ENCODE measurements at regions not wholly inside any gene's neighbourhood (a gene's known extent, or its start where the extent isn't known, plus 50 kb on each side); places are given as distances from the start of the nearest gene placed in this dataset.
"Not testable (repeated sequence)": the region's sequence is repeated elsewhere in the genome, so short reads cannot be mapped to it uniquely, and the experiment has no call there.

GRCh38 chr1:143718524-143718923, 253.3 kb downstream of the FAM72C start:
- Histone ChIP-seq H3K27ac (ENCODE audit: insufficient read depth in 1 of 2, low read depth in 1 of 2, low read length in 2 of 2, poor library complexity in 1 of 2, severe bottlenecking in 2 of 2) (no peak overlapping the region), H3K36me3 (ENCODE audit: control insufficient read depth in 4 of 4, insufficient read depth in 4 of 4, low read length in 3 of 4) (no peaks in the 10 kb centered on the region), H3K4me3 (ENCODE audit: control insufficient read depth in 1 of 7, extremely low read depth in 1 of 7, insufficient read depth in 4 of 7, low read depth in 2 of 7, low read length in 6 of 7) (no peak overlapping the region), H3K9me3 (ENCODE audit: control extremely low read depth in 1 of 5, control insufficient read depth in 4 of 5, insufficient read depth in 2 of 5, low read depth in 1 of 5, low read length in 4 of 5) (peaks cover 0 to 6% (median 0%) of the 10 kb centered on the region in 5 experiments), H3K4me1 (ENCODE audit: control extremely low read depth in 1 of 4, control insufficient read depth in 4 of 4, insufficient read depth in 4 of 4, low read length in 3 of 4) (peaks cover 0 to 8% (median 3%) of the 10 kb centered on the region in 4 experiments), H3K27me3 (replicated peaks in 2 of 5; ENCODE audit: control insufficient read depth in 4 of 5, insufficient read depth in 5 of 5, low read length in 4 of 5) (peaks cover 0 to 49% (median 6%) of the 10 kb centered on the region in 5 experiments)
- CTCF ChIA-PET, result no interaction called here
- no peak for DNase-seq
- WGBS (ENCODE audit: insufficient coverage), result no CpG with 5 or more reads among the region's 2 CpGs
- POLR2A ChIA-PET, result no interaction called here

- Histone ChIP-seq H3K4me1 (ENCODE audit: control extremely low read depth in 1 of 4, control insufficient read depth in 4 of 4, insufficient read depth in 4 of 4, low read length in 3 of 4) (peaks cover 0 to 8% (median 3%) of the 10 kb centered on the region in 4 experiments), H3K36me3 (ENCODE audit: control insufficient read depth in 4 of 4, insufficient read depth in 4 of 4, low read length in 3 of 4) (no peaks in the 10 kb centered on the region), H3K27ac (ENCODE audit: insufficient read depth in 1 of 2, low read depth in 1 of 2, low read length in 2 of 2, poor library complexity in 1 of 2, severe bottlenecking in 2 of 2) (no peak overlapping the region), H3K4me3 (ENCODE audit: control insufficient read depth in 1 of 7, extremely low read depth in 1 of 7, insufficient read depth in 4 of 7, low read depth in 2 of 7, low read length in 6 of 7) (no peak overlapping the region), H3K9me3 (ENCODE audit: control extremely low read depth in 1 of 5, control insufficient read depth in 4 of 5, insufficient read depth in 2 of 5, low read depth in 1 of 5, low read length in 4 of 5) (peaks cover 0 to 6% (median 0%) of the 10 kb centered on the region in 5 experiments), H3K27me3 (replicated peaks in 2 of 5; ENCODE audit: control insufficient read depth in 4 of 5, insufficient read depth in 5 of 5, low read length in 4 of 5) (peaks cover 0 to 49% (median 6%) of the 10 kb centered on the region in 5 experiments)
- DNase-seq, result no peak
- CTCF ChIA-PET, result no interaction called here
- POLR2A ChIA-PET, result no interaction called here
- WGBS (ENCODE audit: insufficient coverage), result 67% methylated on average over 3 of the region's 16 CpGs
These were observed 253.8 kb downstream of the FAM72C start for GRCh38 chr1:143718021-143718420.

- Histone ChIP-seq H3K27me3 (replicated peaks in 2 of 5; ENCODE audit: control insufficient read depth in 4 of 5, insufficient read depth in 5 of 5, low read length in 4 of 5) (peaks cover 0 to 49% (median 6%) of the 10 kb centered on the region in 5 experiments), H3K36me3 (ENCODE audit: control insufficient read depth in 4 of 4, insufficient read depth in 4 of 4, low read length in 3 of 4) (no peaks in the 10 kb centered on the region), H3K9me3 (ENCODE audit: control extremely low read depth in 1 of 5, control insufficient read depth in 4 of 5, insufficient read depth in 2 of 5, low read depth in 1 of 5, low read length in 4 of 5) (peaks cover 0 to 6% (median 0%) of the 10 kb centered on the region in 5 experiments), H3K27ac (ENCODE audit: insufficient read depth in 1 of 2, low read depth in 1 of 2, low read length in 2 of 2, poor library complexity in 1 of 2, severe bottlenecking in 2 of 2) (no peak overlapping the region), H3K4me3 (ENCODE audit: control insufficient read depth in 1 of 7, extremely low read depth in 1 of 7, insufficient read depth in 4 of 7, low read depth in 2 of 7, low read length in 6 of 7) (no peak overlapping the region), H3K4me1 (ENCODE audit: control extremely low read depth in 1 of 4, control insufficient read depth in 4 of 4, insufficient read depth in 4 of 4, low read length in 3 of 4) (peaks cover 0 to 8% (median 3%) of the 10 kb centered on the region in 4 experiments)
- ChIA-PET POLR2A (no interaction called here), CTCF (no interaction called here)
- WGBS (ENCODE audit: insufficient coverage), result 34% methylated on average over 5 of the region's 21 CpGs
- no peak for DNase-seq
These were observed 254.4 kb downstream of the FAM72C start for GRCh38 chr1:143717434-143717833.

GRCh38 chr1:143714913-143715312, 256.9 kb downstream of the FAM72C start:
- H3K4me1 ChIP-seq (ENCODE audit: control extremely low read depth in 1 of 4, control insufficient read depth in 4 of 4, insufficient read depth in 4 of 4, low read length in 3 of 4); H3K36me3 ChIP-seq (ENCODE audit: control insufficient read depth in 4 of 4, insufficient read depth in 4 of 4, low read length in 3 of 4); POLR2A ChIA-PET; H3K27ac ChIP-seq (ENCODE audit: insufficient read depth in 1 of 2, low read depth in 1 of 2, low read length in 2 of 2, poor library complexity in 1 of 2, severe bottlenecking in 2 of 2); H3K4me3 ChIP-seq (ENCODE audit: control insufficient read depth in 1 of 7, extremely low read depth in 1 of 7, insufficient read depth in 4 of 7, low read depth in 2 of 7, low read length in 6 of 7); H3K9me3 ChIP-seq (ENCODE audit: control extremely low read depth in 1 of 5, control insufficient read depth in 4 of 5, insufficient read depth in 2 of 5, low read depth in 1 of 5, low read length in 4 of 5); DNase-seq; CTCF ChIA-PET: not testable (repeated sequence)
- no CpG with 5 or more reads among the region's 4 CpGs for WGBS (ENCODE audit: insufficient coverage)
- H3K27me3 ChIP-seq (replicated peaks in 2 of 5; ENCODE audit: control insufficient read depth in 4 of 5, insufficient read depth in 5 of 5, low read length in 4 of 5), result peaks cover 0 to 29% (median 4%) of the 10 kb centered on the region in 5 experiments

- 45% methylated on average over 3 of the region's 10 CpGs for WGBS (ENCODE audit: insufficient coverage)
- POLR2A ChIA-PET; H3K36me3 ChIP-seq (ENCODE audit: control insufficient read depth in 4 of 4, insufficient read depth in 4 of 4, low read length in 3 of 4); H3K27me3 ChIP-seq (replicated peaks in 2 of 5; ENCODE audit: control insufficient read depth in 4 of 5, insufficient read depth in 5 of 5, low read length in 4 of 5); H3K27ac ChIP-seq (ENCODE audit: insufficient read depth in 1 of 2, low read depth in 1 of 2, low read length in 2 of 2, poor library complexity in 1 of 2, severe bottlenecking in 2 of 2); CTCF ChIA-PET; H3K9me3 ChIP-seq (ENCODE audit: control extremely low read depth in 1 of 5, control insufficient read depth in 4 of 5, insufficient read depth in 2 of 5, low read depth in 1 of 5, low read length in 4 of 5); H3K4me1 ChIP-seq (ENCODE audit: control extremely low read depth in 1 of 4, control insufficient read depth in 4 of 4, insufficient read depth in 4 of 4, low read length in 3 of 4): not testable (repeated sequence)
- DNase-seq, result peak in 2 of 3 donors; percentile 21 to 31
- H3K4me3 ChIP-seq (ENCODE audit: control insufficient read depth in 1 of 7, extremely low read depth in 1 of 7, insufficient read depth in 4 of 7, low read depth in 2 of 7, low read length in 6 of 7), result peak overlapping the region in 2 of 7 experiments; percentile 3 to 50
These were observed 262.1 kb downstream of the FAM72C start for GRCh38 chr1:143709606-143710259.

GRCh38 chr1:143702739-143703138, 269.0 kb downstream of the FAM72C start:
- H3K4me1 ChIP-seq (ENCODE audit: control extremely low read depth in 1 of 4, control insufficient read depth in 4 of 4, insufficient read depth in 4 of 4, low read length in 3 of 4); H3K4me3 ChIP-seq (ENCODE audit: control insufficient read depth in 1 of 7, extremely low read depth in 1 of 7, insufficient read depth in 4 of 7, low read depth in 2 of 7, low read length in 6 of 7); POLR2A ChIA-PET; DNase-seq; H3K36me3 ChIP-seq (ENCODE audit: control insufficient read depth in 4 of 4, insufficient read depth in 4 of 4, low read length in 3 of 4); CTCF ChIA-PET; H3K27ac ChIP-seq (ENCODE audit: insufficient read depth in 1 of 2, low read depth in 1 of 2, low read length in 2 of 2, poor library complexity in 1 of 2, severe bottlenecking in 2 of 2): not testable (repeated sequence)
- peaks cover 0 to 24% (median 0%) of the 10 kb centered on the region in 5 experiments for H3K9me3 ChIP-seq (ENCODE audit: control extremely low read depth in 1 of 5, control insufficient read depth in 4 of 5, insufficient read depth in 2 of 5, low read depth in 1 of 5, low read length in 4 of 5)
- WGBS (ENCODE audit: insufficient coverage), result no CpG with 5 or more reads among the region's 27 CpGs
- peaks cover 0 to 33% (median 7%) of the 10 kb centered on the region in 5 experiments for H3K27me3 ChIP-seq (replicated peaks in 2 of 5; ENCODE audit: control insufficient read depth in 4 of 5, insufficient read depth in 5 of 5, low read length in 4 of 5)

- Histone ChIP-seq H3K4me3 (ENCODE audit: control insufficient read depth in 1 of 7, extremely low read depth in 1 of 7, insufficient read depth in 4 of 7, low read depth in 2 of 7, low read length in 6 of 7) (peak overlapping the region in 1 of 7 experiments; percentile 28), H3K27me3 (replicated peaks in 2 of 5; ENCODE audit: control insufficient read depth in 4 of 5, insufficient read depth in 5 of 5, low read length in 4 of 5) (peaks cover 0 to 45% (median 13%) of the 10 kb centered on the region in 5 experiments), H3K9me3 (ENCODE audit: control extremely low read depth in 1 of 5, control insufficient read depth in 4 of 5, insufficient read depth in 2 of 5, low read depth in 1 of 5, low read length in 4 of 5) (peaks cover 0 to 29% (median 0%) of the 10 kb centered on the region in 5 experiments), H3K4me1 (ENCODE audit: control extremely low read depth in 1 of 4, control insufficient read depth in 4 of 4, insufficient read depth in 4 of 4, low read length in 3 of 4) (peaks cover 0 to 8% (median 3%) of the 10 kb centered on the region in 4 experiments), H3K27ac (ENCODE audit: insufficient read depth in 1 of 2, low read depth in 1 of 2, low read length in 2 of 2, poor library complexity in 1 of 2, severe bottlenecking in 2 of 2) (no peak overlapping the region), H3K36me3 (ENCODE audit: control insufficient read depth in 4 of 4, insufficient read depth in 4 of 4, low read length in 3 of 4) (no peaks in the 10 kb centered on the region)
- no peak for DNase-seq
- 20% methylated on average over 3 of the region's 20 CpGs for WGBS (ENCODE audit: insufficient coverage)
- CTCF ChIA-PET, result no interaction called here
- POLR2A ChIA-PET, result no interaction called here
These were observed 272.1 kb downstream of the FAM72C start for GRCh38 chr1:143699731-143700130.

Measured in common myeloid progenitor, CD34-positive (primary cell).